Type B pancreatic cell (in vitro differentiated cells): ENCODE measurements at regions not wholly inside any gene's neighbourhood (a gene's known extent, or its start where the extent isn't known, plus 50 kb on each side); places are given as distances from the start of the nearest gene placed in this dataset.

ENCODE experiments used
- DNase-seq: peaks from one replicate; pipeline ENCODE4 v3.0.0; 2021; ENCODE audit warnings: mixed read lengths; ENCODE audit not compliant: unreplicated experiment; ENCODE audit errors: extremely low spot score
- H3K27ac Mint-ChIP-seq: 2 replicates; pipeline ENCODE4 v1.8.0; 2021; ENCODE audit warnings: mild to moderate bottlenecking, mixed read lengths
- H3K27me3 Mint-ChIP-seq: 2 replicates; pipeline ENCODE4 v1.8.0; 2021; ENCODE audit warnings: mixed read lengths
- H3K36me3 Mint-ChIP-seq: 2 replicates; pipeline ENCODE4 v1.8.0; 2021; ENCODE audit warnings: mixed read lengths
- H3K4me1 Mint-ChIP-seq: one replicate; pipeline ENCODE4 v1.8.0; 2021; ENCODE audit warnings: mixed read lengths; ENCODE audit not compliant: unreplicated experiment
- H3K4me3 Mint-ChIP-seq: 2 replicates; pipeline ENCODE4 v1.8.0; 2021; ENCODE audit warnings: mild to moderate bottlenecking, mixed read lengths
- H3K9me3 Mint-ChIP-seq: 2 replicates; pipeline ENCODE4 v1.8.0; 2021; ENCODE audit warnings: mixed read lengths
- TF ChIP-seq, protein P1 (sequence below): fragments of 200-600 bp; sonication (generic); conservative IDR thresholded peaks from 2 replicates; pipeline ENCODE4 v1.5.0; 2021; ENCODE audit warnings: antibody characterized with exemption, mild to moderate bottlenecking

DNA sequence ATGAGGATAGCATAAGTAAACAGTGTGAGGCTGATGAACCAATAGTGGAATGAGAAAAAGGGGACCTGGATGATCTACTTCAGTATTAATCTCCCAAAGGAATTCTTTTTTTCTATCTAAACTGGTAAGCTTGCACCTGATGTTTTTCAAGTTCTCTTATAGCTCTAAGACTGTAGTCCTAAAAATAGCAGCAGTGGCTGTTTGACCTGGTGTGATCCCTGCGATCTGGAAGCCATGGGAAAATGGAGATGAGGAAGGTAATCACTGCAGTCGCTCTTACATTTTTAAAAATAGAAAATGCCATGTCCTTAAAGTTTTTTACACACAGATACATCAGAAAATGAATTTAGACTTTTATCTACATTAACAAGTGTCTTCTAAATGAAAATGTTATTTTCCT is 926.4 kb upstream of the SLC35B3 start:
- H3K27ac Mint-ChIP-seq, result no peak overlapping the region
- H3K9me3 Mint-ChIP-seq, result peaks cover 9% of the 10 kb centered on the region
- H3K27me3 Mint-ChIP-seq, result no peaks in the 10 kb centered on the region
- no peaks in the 10 kb centered on the region for H3K36me3 Mint-ChIP-seq
- no peak overlapping the region for H3K4me3 Mint-ChIP-seq
- no peak for DNase-seq
- no peaks in the 10 kb centered on the region for H3K4me1 Mint-ChIP-seq
- TF ChIP-seq, protein P1, sequence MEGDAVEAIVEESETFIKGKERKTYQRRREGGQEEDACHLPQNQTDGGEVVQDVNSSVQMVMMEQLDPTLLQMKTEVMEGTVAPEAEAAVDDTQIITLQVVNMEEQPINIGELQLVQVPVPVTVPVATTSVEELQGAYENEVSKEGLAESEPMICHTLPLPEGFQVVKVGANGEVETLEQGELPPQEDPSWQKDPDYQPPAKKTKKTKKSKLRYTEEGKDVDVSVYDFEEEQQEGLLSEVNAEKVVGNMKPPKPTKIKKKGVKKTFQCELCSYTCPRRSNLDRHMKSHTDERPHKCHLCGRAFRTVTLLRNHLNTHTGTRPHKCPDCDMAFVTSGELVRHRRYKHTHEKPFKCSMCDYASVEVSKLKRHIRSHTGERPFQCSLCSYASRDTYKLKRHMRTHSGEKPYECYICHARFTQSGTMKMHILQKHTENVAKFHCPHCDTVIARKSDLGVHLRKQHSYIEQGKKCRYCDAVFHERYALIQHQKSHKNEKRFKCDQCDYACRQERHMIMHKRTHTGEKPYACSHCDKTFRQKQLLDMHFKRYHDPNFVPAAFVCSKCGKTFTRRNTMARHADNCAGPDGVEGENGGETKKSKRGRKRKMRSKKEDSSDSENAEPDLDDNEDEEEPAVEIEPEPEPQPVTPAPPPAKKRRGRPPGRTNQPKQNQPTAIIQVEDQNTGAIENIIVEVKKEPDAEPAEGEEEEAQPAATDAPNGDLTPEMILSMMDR, result no peak

DNA sequence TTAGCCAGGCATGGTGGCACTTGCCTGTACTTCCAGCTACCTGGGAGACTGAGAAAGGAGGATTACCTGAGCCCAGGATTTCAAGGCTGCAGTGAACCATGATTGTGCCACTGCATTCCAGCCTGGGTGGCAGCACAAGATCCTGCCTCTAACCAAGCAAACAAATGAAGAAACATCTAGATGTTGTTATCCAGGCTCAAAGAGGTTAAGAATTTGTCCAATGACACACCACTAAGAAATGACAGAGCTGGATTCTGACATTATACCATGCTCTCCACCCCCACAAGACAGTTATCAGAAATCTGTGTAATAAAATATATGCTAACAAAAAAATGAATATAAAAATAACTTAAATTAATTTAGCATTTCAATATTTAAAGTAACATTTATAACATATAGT is 925.5 kb upstream of the SLC35B3 start:
- no peaks in the 10 kb centered on the region for H3K4me1 Mint-ChIP-seq
- no peak for DNase-seq
- H3K9me3 Mint-ChIP-seq, result peaks cover 9% of the 10 kb centered on the region
- no peak overlapping the region for H3K27ac Mint-ChIP-seq
- no peaks in the 10 kb centered on the region for H3K27me3 Mint-ChIP-seq
- no peak overlapping the region for H3K4me3 Mint-ChIP-seq
- TF ChIP-seq, protein P1, result no peak
- no peaks in the 10 kb centered on the region for H3K36me3 Mint-ChIP-seq

DNA sequence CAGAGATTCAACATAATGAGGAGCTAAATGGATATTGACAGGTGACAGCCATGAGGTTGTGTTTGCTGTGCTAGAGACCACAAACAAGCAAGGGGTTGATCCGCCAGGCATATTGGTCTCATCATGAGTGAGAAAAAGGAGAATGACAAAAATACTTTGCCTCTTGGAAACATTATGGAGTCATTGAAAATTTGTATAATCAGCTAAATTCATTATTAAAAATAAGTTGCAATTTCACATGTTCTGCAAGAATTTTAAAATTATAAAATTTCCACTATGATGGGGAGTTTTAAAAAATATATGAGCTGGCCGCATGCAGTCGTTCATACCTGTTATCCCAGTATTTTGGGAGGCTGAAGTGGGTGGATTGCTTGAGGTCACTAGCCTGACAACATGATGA is 912.3 kb upstream of the SLC35B3 start:
- Mint-ChIP-seq H3K4me3 (no peak overlapping the region), H3K36me3 (no peaks in the 10 kb centered on the region), H3K27ac (no peak overlapping the region), H3K27me3 (peaks cover 7% of the 10 kb centered on the region), H3K4me1 (peaks cover 3% of the 10 kb centered on the region), H3K9me3 (peaks cover 4% of the 10 kb centered on the region)
- TF ChIP-seq, protein P1, result no peak
- no peak for DNase-seq

DNA sequence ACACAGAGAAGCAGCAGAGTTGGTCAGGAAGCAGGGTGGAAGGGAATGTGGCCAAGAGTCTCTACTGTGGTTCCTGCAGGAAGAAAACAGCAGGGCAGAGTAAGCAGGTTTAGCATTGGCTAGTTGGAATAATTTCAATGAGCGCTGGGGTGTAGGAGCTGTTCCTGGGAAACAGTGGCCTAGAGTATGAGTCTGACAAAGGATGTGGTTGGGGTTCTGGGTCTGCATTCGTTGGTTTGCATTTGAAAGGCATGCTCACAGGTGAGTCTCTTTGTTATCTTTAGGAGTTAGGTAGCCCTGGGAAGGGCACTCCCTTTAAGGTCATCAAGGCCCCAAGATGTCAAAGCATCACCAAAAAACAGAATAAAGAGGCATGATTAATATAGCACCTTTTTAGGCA is 911.6 kb upstream of the SLC35B3 start:
- Mint-ChIP-seq H3K36me3 (no peaks in the 10 kb centered on the region), H3K27me3 (peaks cover 7% of the 10 kb centered on the region), H3K27ac (no peak overlapping the region), H3K4me1 (peaks cover 3% of the 10 kb centered on the region), H3K9me3 (no peaks in the 10 kb centered on the region), H3K4me3 (no peak overlapping the region)
- TF ChIP-seq, protein P1, result no peak
- DNase-seq, result no peak

DNA sequence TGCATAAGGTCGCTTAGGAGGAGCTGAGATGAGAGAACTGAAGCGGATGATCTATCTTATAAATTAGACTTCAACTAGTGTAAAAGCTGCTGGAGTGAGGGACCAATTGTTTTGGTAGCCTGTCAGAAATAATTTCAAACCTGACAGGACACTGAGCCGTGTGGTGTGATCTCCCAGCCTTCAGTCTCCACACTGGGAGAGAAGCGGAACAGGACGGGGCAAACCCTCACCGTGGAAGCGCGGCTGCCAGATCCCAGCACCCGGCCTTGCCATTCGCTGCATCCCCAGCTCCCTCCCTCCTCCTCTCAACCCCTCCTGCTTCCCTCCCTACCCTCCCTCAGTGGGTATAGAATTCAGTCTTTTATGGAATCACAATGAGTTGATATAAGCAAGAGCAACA is 900.1 kb upstream of the SLC35B3 start:
- no peak for DNase-seq
- Mint-ChIP-seq H3K27me3 (no peaks in the 10 kb centered on the region), H3K27ac (no peak overlapping the region), H3K36me3 (no peaks in the 10 kb centered on the region), H3K9me3 (peaks cover 3% of the 10 kb centered on the region), H3K4me3 (no peak overlapping the region), H3K4me1 (peaks cover 12% of the 10 kb centered on the region)
- TF ChIP-seq, protein P1, result no peak

DNA sequence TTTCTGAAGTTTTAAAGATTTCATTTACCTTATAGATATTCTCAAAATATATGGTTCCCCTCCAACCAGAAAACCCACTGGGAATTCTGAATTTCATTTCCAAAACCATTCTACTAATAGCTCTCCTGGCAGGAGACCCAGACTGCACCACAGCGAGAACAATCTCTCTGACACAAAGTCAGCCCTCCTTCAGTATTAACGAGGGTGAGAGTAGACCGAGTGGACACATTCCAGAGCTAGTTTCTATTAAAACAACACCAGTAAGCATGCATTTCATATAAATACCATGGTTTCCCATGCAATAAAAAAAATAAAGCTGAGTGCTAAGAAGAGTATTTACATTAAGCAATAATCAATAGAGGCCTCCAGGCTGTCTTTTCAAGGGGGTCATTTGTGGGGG is 899.6 kb upstream of the SLC35B3 start:
- no peaks in the 10 kb centered on the region for H3K36me3 Mint-ChIP-seq
- no peak for DNase-seq
- no peak overlapping the region for H3K27ac Mint-ChIP-seq
- TF ChIP-seq, protein P1, result no peak
- H3K4me3 Mint-ChIP-seq, result no peak overlapping the region
- peaks cover 3% of the 10 kb centered on the region for H3K9me3 Mint-ChIP-seq
- H3K27me3 Mint-ChIP-seq, result no peaks in the 10 kb centered on the region
- peaks cover 11% of the 10 kb centered on the region for H3K4me1 Mint-ChIP-seq
